Inflammatory macrophage treated with lipopolysaccharide for 4 hours (primary cell): ENCODE measurements at regions not wholly inside any gene's neighbourhood (a gene's known extent, or its start where the extent isn't known, plus 50 kb on each side); places are given as distances from the start of the nearest gene placed in this dataset.
A peak's percentile ranks its signal among the peaks of the same experiment; 100 is the strongest.
"Not testable (repeated sequence)": the region's sequence is repeated elsewhere in the genome, so short reads cannot be mapped to it uniquely, and the experiment has no call there.

ENCODE experiments used
- DNase-seq: peaks from one replicate; pipeline ENCODE4 v3.0.0-alpha.2; 2020

- no peak for DNase-seq
Observed at GRCh38 chr16:59351305-59351903, 617.3 kb upstream of the GOT2 start.

- DNase-seq, result no peak
Observed at GRCh38 chr16:59350670-59351069, 616.6 kb upstream of the GOT2 start.

- no peak for DNase-seq
Observed at GRCh38 chr16:59342669-59343068, 608.6 kb upstream of the GOT2 start.

- no peak for DNase-seq
Observed at GRCh38 chr16:59341368-59341767, 607.3 kb upstream of the GOT2 start.

GRCh38 chr16:59339871-59340270, 605.8 kb upstream of the GOT2 start:
- no peak for DNase-seq

GRCh38 chr16:59336136-59336695, 602.1 kb upstream of the GOT2 start:
- DNase-seq, result no peak

- not testable (repeated sequence) for DNase-seq
Observed at GRCh38 chr16:59331708-59332107, 597.6 kb upstream of the GOT2 start.

GRCh38 chr16:59330019-59330670, 596.0 kb upstream of the GOT2 start:
- no peak for DNase-seq

GRCh38 chr16:59328961-59329360, 594.8 kb upstream of the GOT2 start:
- peak; percentile 78 for DNase-seq

GRCh38 chr16:59327894-59328293, 593.8 kb upstream of the GOT2 start:
- DNase-seq, result no peak

GRCh38 chr16:59326955-59327354, 592.8 kb upstream of the GOT2 start:
- no peak for DNase-seq

GRCh38 chr16:59324462-59324861, 590.3 kb upstream of the GOT2 start:
- peak; percentile 48 for DNase-seq

GRCh38 chr16:59320657-59321056, 586.5 kb upstream of the GOT2 start:
- DNase-seq, result no peak

- no peak for DNase-seq
Observed at GRCh38 chr16:59319871-59320270, 585.8 kb upstream of the GOT2 start.

- no peak for DNase-seq
Observed at GRCh38 chr16:59305850-59306249, 571.7 kb upstream of the GOT2 start.

- DNase-seq, result no peak
Observed at GRCh38 chr16:59296888-59297287, 562.8 kb upstream of the GOT2 start.

- DNase-seq, result no peak
Observed at GRCh38 chr16:59295993-59296736, 562.0 kb upstream of the GOT2 start.

- no peak for DNase-seq
Observed at GRCh38 chr16:59295474-59295873, 561.4 kb upstream of the GOT2 start.

GRCh38 chr16:59290718-59291117, 556.6 kb upstream of the GOT2 start:
- DNase-seq, result no peak

- no peak for DNase-seq
Observed at GRCh38 chr16:59289151-59289550, 555.0 kb upstream of the GOT2 start.

GRCh38 chr16:59274141-59274540, 540.0 kb upstream of the GOT2 start:
- no peak for DNase-seq

GRCh38 chr16:59263955-59264354, 529.8 kb upstream of the GOT2 start:
- DNase-seq, result no peak

- DNase-seq, result peak; percentile 7
Observed at GRCh38 chr16:59260892-59261291, 526.8 kb upstream of the GOT2 start.

- DNase-seq, result peak; percentile 90
Observed at GRCh38 chr16:59259950-59260319, 525.8 kb upstream of the GOT2 start.
